Stimulated activated naive B cell treated with anti-CD40 and anti-IgM and Interleukin-4, amounts not matched to agents 10 μg/mL and 1 μg/mL and 100 μg/mL, for 72 hours (primary cell): ENCODE measurements at regions not wholly inside any gene's neighbourhood (a gene's known extent, or its start where the extent isn't known, plus 50 kb on each side); places are given as distances from the start of the nearest gene placed in this dataset.

Source experiments
- ATAC-seq, 2 donors: fragments of 150-1000 bp; cut with Tn5 transposase; replicated peaks; 2 replicates each; pipeline ENCODE4 v1.10.0; 2021; ENCODE audit warnings: moderate library complexity in 1 of 2
- DNase-seq: peaks from one replicate; pipeline ENCODE4 v3.0.0; 2021
- H3K27ac Mint-ChIP-seq: one replicate; pipeline ENCODE4 v1.8.0; 2022; ENCODE audit warnings: mild to moderate bottlenecking, mixed read lengths
- H3K27me3 Mint-ChIP-seq, 2 donors: one replicate each; pipeline ENCODE4 v1.8.0; 2022; ENCODE audit warnings: mixed read lengths in 2 of 2
- H3K36me3 Mint-ChIP-seq, 2 donors: one replicate each; pipeline ENCODE4 v1.8.0; 2022; ENCODE audit warnings: mixed read lengths in 2 of 2, mild to moderate bottlenecking in 1 of 2
- H3K4me1 Mint-ChIP-seq, 2 donors: one replicate each; pipeline ENCODE4 v1.8.0; 2022; ENCODE audit warnings: mixed read lengths in 2 of 2, mild to moderate bottlenecking in 1 of 2
- H3K4me3 Mint-ChIP-seq, 2 donors: one replicate each; pipeline ENCODE4 v1.8.0; 2022; ENCODE audit warnings: mild to moderate bottlenecking in 2 of 2, mixed read lengths in 2 of 2, moderate library complexity in 1 of 2
- H3K9me3 Mint-ChIP-seq, 2 donors: one replicate each; pipeline ENCODE4 v1.8.0; 2022; ENCODE audit warnings: mixed read lengths in 2 of 2, mild to moderate bottlenecking in 1 of 2

DNA sequence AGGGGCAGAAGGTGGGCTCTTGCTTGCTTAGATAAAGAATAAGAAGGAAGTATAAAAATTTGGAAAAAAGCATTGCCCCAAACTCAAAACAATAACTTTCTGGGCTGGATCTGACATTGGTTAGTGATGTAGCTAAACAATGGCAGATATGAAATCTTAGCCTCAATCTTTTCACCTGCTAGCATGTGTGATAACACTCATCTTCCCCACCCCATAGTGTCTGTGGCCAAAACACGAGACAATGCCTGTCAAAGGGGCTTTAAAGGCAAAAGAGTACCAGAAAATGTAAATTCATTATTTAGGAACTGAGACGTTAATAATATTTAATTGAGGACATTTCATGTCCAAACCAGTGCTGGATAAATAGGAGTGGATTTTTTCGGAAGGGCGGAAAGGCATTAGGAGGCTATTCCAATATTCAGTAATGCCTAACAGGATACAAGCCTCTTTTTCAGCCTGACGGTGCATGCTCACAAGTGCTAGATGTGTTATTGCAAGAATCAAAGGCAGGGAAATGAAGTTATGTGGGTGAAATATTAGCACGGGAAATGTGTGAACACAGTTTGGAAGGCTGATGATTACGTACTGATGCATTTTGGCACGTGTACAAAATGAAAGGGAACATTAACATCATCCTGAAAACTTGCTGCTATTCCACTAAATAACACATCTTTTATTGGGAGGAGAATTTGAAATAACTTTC lies 395.7 kb downstream of the GALR1 start:
- no peak overlapping the region for H3K27ac Mint-ChIP-seq
- H3K4me1 Mint-ChIP-seq = no peaks in the 10 kb centered on the region
- peaks cover 4 to 18% of the 10 kb centered on the region in 2 donors for H3K9me3 Mint-ChIP-seq
- no peak for DNase-seq
- H3K27me3 Mint-ChIP-seq = peaks cover under 1 to 13% of the 10 kb centered on the region in 2 donors
- H3K4me3 Mint-ChIP-seq = no peak overlapping the region
- peaks cover 0 to 2% of the 10 kb centered on the region in 2 donors for H3K36me3 Mint-ChIP-seq
- ATAC-seq = no peak

DNA sequence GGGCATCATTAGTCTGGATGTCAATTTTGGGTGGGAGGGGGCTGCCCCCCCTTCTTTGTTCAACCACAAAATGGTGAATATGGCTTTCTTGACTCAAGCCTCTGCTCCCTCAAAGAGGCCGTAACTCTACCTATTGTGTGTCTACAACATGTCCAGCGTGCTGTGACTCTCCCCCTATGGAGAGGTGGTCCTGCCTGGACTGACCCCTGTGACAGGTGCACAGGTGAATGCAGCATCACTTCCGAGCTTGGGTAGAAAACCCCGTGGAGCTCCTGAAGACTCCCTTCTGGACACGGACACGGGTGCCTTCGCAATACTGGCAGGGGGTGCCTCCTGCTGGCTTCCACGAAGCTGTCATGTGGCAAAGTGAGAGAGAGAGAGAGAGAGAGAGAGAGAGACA lies 397.8 kb downstream of the GALR1 start:
- H3K4me3 Mint-ChIP-seq = no peak overlapping the region
- ATAC-seq (no peak), DNase-seq (no peak)
- no peak overlapping the region for H3K27ac Mint-ChIP-seq
- peaks cover 7 to 18% of the 10 kb centered on the region in 2 donors for H3K9me3 Mint-ChIP-seq
- H3K4me1 Mint-ChIP-seq = peaks cover 3 to 5% of the 10 kb centered on the region in 2 donors
- peaks cover 0 to 2% of the 10 kb centered on the region in 2 donors for H3K36me3 Mint-ChIP-seq
- H3K27me3 Mint-ChIP-seq = peaks cover 13 to 26% of the 10 kb centered on the region in 2 donors

DNA sequence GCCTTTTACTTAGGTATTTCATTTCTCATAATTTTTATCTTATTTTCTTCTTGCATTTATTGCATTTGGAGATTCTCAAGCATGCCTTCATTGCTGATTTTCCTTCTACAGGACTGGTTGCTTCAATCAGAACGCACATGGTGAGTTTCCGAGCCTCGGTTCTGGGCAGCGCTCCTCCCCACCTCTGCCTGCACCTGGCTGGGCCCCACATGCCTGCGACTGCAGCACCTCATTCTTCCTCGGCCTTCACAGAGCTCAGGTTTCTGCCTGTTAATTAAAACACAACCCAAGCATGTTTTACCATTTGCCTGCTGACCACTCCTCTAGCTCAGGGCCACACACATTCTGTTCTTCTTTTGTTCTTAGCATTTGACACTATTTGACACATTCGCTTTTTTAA lies 398.8 kb downstream of the GALR1 start:
- Mint-ChIP-seq H3K4me3 (no peak overlapping the region), H3K36me3 (peaks cover 0 to 2% of the 10 kb centered on the region in 2 donors), H3K27ac (no peak overlapping the region), H3K4me1 (peaks cover 3 to 5% of the 10 kb centered on the region in 2 donors), H3K9me3 (peaks cover 7 to 18% of the 10 kb centered on the region in 2 donors), H3K27me3 (peaks cover 13 to 26% of the 10 kb centered on the region in 2 donors)
- no peak for ATAC-seq
- DNase-seq = no peak

DNA sequence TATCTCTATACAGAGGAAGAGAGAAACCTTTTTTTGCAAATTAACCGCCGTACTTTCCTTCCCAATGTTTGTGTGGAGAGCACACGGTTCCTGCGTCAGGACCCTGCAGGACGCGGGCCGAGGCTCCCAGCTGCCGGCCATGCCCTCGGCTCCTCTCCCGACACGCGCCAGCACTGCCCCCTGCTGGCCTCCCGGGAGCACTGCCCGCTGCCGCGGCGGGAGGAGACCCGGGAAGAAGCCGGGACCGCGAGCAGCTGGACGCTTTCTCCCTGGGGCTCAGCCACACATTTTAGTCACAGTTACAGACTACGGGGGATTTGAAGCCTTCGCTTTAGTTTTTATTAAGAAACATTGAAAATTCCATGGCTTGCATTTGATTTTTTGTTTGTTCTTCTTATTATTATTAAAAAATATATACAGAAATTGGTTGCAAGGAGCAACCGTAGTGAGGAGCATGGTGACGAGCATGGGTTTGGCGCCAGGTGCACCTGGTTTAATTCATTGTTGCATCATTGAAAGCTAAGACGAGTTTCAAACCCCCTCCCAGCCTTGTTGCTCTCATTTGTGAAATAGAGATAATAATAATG lies 401.2 kb downstream of the GALR1 start:
- ATAC-seq = peak; percentile 72 to 78
- Mint-ChIP-seq H3K9me3 (peaks cover 7 to 12% of the 10 kb centered on the region in 2 donors), H3K27me3 (peaks cover 23 to 31% of the 10 kb centered on the region in 2 donors), H3K27ac (no peak overlapping the region), H3K4me1 (peaks cover 3 to 5% of the 10 kb centered on the region in 2 donors), H3K4me3 (no peak overlapping the region), H3K36me3 (peaks cover 0 to 2% of the 10 kb centered on the region in 2 donors)
- peak; percentile 48 for DNase-seq

DNA sequence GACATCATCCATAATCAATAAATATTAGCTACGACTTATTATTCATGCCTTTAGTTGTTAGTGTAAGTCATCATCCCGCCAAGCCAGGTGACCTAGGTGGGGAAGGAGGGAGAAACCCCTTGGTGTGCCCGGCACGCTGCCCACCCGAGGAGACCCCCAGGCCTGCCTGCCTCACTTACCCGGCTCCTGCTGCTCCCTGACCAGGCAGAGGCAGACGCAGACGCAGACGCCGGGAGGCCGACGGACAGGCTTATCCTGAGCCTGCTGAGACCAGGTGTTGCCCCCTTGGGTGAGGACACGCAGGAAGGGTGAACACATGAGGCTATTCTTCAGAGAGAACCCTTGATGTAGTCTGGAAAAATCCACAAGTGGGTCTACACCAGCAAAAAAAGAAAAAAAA lies 401.8 kb downstream of the GALR1 start:
- DNase-seq (no peak), ATAC-seq (no peak)
- H3K27ac Mint-ChIP-seq = no peak overlapping the region
- peaks cover 4 to 7% of the 10 kb centered on the region in 2 donors for H3K9me3 Mint-ChIP-seq
- H3K36me3 Mint-ChIP-seq = no peaks in the 10 kb centered on the region
- peaks cover 23 to 26% of the 10 kb centered on the region in 2 donors for H3K27me3 Mint-ChIP-seq
- H3K4me1 Mint-ChIP-seq = peaks cover 3 to 5% of the 10 kb centered on the region in 2 donors
- H3K4me3 Mint-ChIP-seq = no peak overlapping the region

DNA sequence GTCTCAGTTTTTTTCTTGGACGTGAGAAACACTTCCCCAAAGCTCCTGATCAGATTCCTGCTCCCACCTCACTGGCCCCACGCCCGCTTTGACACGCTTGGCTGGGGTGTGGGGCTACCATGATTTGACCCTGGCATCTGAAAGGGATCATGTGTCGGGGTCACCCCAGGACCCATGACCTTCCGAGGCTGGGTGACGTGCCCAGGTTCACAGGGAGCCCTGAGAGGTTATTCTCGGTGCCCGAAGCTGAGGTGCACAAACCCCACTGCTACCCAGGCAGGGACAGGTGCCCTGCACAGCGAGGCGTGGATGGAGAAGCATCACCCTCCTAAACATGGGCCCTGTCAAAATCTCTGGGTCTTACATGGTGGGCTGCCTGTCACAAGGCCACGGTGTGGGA lies 404.1 kb downstream of the GALR1 start:
- H3K4me3 Mint-ChIP-seq = no peak overlapping the region
- DNase-seq (no peak), ATAC-seq (no peak)
- H3K27ac Mint-ChIP-seq = no peak overlapping the region
- peaks cover 21 to 23% of the 10 kb centered on the region in 2 donors for H3K27me3 Mint-ChIP-seq
- no peaks in the 10 kb centered on the region for H3K36me3 Mint-ChIP-seq
- H3K4me1 Mint-ChIP-seq = peaks cover 3 to 5% of the 10 kb centered on the region in 2 donors
- peaks cover 3 to 4% of the 10 kb centered on the region in 2 donors for H3K9me3 Mint-ChIP-seq

DNA sequence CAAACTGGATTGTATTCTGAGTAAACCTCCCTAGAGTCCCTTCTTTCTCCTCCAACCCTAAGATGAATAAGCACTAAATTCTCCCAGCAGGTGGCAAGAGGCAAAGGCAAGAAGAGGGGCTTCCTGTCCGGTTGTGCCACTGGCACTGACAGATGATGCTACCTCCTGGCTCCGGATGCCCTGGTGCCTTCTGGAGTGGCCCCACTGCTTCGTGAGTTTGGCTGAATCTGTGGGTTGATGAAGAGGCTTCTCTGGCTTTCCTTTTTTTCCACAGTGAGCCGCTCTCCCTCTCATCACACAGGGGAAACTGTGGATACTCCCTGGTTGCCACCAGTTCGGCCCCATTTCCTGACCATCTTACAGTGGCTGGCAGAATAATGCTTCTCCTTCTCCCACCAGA lies 404.7 kb downstream of the GALR1 start:
- no peak for DNase-seq
- Mint-ChIP-seq H3K9me3 (peaks cover 3 to 4% of the 10 kb centered on the region in 2 donors), H3K4me1 (peaks cover 3 to 5% of the 10 kb centered on the region in 2 donors), H3K27ac (no peak overlapping the region), H3K36me3 (no peaks in the 10 kb centered on the region), H3K27me3 (peaks cover 21 to 27% of the 10 kb centered on the region in 2 donors), H3K4me3 (no peak overlapping the region)
- ATAC-seq = no peak

DNA sequence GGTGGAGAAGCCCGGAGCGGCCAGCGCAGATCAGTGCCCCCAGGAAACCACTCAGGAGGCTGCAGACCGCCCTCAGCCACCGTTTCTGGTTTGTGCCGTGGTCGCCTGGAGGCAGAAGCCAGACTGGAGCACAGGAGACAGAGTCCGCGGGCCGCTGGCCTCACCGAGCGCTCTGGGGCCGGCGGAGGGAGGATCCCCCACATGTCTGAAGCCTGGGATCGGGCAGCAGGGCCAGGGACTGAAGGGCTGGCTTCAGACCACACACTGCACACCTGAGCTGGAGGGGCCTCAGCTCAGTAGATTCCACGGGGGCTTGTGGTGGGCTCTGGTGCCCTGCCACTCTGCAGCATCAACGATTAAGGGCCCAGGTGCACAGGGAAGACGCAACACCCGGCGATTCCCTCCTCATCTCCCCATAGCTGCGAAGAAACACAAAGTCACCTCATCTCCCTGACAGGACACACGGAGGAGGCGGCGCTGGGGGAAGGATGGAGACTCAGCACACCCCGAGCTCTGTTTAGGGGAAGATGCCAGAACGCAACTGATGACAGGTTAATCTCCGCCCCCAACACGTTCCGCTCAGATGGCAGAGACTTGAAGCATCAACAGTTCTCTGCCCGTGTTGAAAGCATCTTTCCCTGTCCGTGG lies 408.1 kb downstream of the GALR1 start:
- Mint-ChIP-seq H3K36me3 (no peaks in the 10 kb centered on the region), H3K4me3 (no peak overlapping the region), H3K27ac (no peak overlapping the region), H3K4me1 (no peaks in the 10 kb centered on the region), H3K27me3 (peaks cover 6 to 14% of the 10 kb centered on the region in 2 donors), H3K9me3 (no peaks in the 10 kb centered on the region)
- ATAC-seq (no peak), DNase-seq (no peak)

DNA sequence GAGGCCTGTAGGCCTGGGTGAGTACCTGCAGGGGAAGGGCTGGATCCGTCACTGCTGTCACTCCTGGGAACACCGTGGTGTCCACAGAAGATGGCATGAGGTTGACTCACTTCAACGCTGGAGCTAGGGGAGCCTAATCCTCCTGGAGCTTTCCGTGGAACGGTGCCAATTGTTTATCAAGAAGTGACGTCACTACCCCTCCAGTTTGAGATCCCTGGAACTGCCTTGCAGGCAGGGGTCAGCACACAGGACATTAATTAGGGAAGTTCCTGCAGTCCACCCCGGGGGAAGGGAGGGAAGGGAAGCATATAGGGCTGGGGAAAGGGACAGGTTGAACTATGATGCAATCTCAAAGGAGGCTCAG lies 408.6 kb downstream of the GALR1 start:
- H3K4me3 Mint-ChIP-seq = no peak overlapping the region

DNA sequence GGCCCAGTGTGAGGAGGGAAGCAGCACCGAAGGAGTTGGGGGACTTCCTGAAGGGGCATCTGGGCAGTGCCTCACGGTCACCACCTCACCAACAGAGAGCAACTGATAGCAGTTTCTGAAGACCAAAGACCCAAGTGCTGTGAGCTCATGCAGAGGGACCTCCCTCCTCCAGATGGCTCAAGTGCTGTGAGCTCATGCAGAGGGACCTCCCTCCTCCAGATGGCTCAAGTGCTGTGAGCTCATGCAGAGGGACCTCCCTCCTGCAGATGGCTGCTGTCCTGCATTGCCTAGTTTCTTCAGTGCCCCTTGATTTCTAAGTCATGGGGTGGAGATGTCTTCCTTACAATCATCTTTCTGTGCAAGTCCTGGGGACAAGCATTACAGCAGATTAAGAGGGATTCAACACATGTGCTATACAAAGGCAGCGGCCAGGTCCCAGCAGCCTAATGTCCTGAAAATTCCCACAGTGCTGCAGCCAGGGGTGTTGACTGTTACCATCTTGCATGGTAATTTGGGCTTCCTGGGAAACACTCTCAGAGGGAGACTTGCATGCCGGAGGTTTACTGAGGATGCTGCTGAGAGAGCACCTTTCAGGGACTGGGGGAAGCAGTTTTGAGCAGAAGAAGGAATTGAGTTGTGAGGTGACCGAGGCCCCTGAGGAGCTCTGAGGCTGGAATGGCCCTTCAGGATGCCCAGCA lies 409.3 kb downstream of the GALR1 start:
- Mint-ChIP-seq H3K27ac (no peak overlapping the region), H3K4me1 (no peaks in the 10 kb centered on the region), H3K27me3 (peaks cover 6 to 14% of the 10 kb centered on the region in 2 donors), H3K4me3 (no peak overlapping the region), H3K36me3 (no peaks in the 10 kb centered on the region), H3K9me3 (no peaks in the 10 kb centered on the region)
- DNase-seq (no peak), ATAC-seq (no peak)

More for the DNA sequence above, 408.6 kb downstream of the GALR1 start:
- ATAC-seq (no peak), DNase-seq (no peak)
- Mint-ChIP-seq H3K9me3 (no peaks in the 10 kb centered on the region), H3K4me1 (no peaks in the 10 kb centered on the region), H3K27me3 (peaks cover 6 to 14% of the 10 kb centered on the region in 2 donors), H3K36me3 (no peaks in the 10 kb centered on the region), H3K27ac (no peak overlapping the region)

DNA sequence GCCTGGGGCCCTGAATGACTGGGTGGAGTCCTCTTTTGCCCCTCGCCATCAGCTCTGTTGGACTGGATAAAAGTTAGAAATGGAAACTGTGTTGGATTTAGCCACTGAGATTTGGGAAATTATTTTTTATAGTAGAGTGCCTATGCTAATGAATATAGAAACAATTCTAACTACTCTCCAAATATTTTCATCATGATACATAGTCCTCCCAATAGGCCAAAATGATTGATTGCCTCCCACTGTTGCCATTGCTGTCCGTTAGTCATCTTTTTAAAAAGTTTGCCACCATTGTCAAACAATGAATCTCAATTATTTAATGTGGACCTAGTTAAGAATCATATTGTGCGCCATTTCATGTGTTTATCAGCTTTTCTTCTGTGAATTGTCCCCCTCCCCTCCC lies 417.0 kb downstream of the GALR1 start:
- DNase-seq (no peak), ATAC-seq (no peak)
- no peaks in the 10 kb centered on the region for H3K9me3 Mint-ChIP-seq
- H3K27ac Mint-ChIP-seq = no peak overlapping the region
- no peaks in the 10 kb centered on the region for H3K36me3 Mint-ChIP-seq
- no peaks in the 10 kb centered on the region for H3K4me1 Mint-ChIP-seq
- H3K4me3 Mint-ChIP-seq = no peak overlapping the region
- H3K27me3 Mint-ChIP-seq = peaks cover 0 to 7% of the 10 kb centered on the region in 2 donors

DNA sequence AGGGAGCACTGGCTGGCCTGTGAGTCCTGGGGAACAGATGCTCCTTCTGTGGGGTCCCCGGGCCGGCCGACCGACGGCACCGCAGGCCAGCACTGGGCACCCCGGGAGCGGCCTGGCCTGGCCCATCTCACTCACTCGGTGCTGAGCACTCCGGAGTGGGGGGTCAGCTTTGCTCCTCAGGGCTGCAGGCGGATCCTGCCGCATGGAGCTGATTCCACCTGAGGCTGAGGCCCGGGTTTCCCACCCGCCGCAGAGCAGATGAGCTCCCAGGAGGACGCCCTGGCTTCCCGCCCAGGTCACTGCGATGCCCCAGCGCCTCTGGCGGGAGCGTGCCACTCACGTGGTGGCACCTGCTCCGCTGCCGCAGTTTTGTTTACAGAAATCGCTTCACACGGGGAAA lies 418.6 kb downstream of the GALR1 start:
- Mint-ChIP-seq H3K9me3 (no peaks in the 10 kb centered on the region), H3K27me3 (peaks cover 0 to 7% of the 10 kb centered on the region in 2 donors), H3K36me3 (no peaks in the 10 kb centered on the region), H3K27ac (no peak overlapping the region), H3K4me1 (no peaks in the 10 kb centered on the region), H3K4me3 (no peak overlapping the region)
- ATAC-seq (no peak), DNase-seq (no peak)

DNA sequence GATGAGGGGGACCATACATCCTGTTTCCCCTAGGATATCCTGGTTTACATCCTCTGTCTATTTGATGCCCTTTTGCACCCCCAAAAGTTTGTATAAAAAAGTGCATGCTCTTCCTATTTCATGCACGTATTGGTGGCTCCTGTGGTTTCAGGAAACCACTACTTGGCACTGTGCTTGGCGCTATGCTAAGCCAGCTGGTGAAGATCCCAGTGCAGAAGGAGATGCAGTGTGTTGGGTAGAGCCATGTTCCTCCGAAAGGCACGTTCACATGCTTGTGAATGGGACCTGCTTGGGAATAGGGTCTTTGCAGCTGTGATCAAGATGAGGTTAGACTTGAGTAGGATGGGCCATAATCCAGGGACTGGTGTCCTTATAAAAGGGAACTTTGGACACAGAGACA lies 419.7 kb downstream of the GALR1 start:
- no peak for DNase-seq
- H3K27me3 Mint-ChIP-seq = peaks cover 5 to 7% of the 10 kb centered on the region in 2 donors
- H3K9me3 Mint-ChIP-seq = no peaks in the 10 kb centered on the region
- ATAC-seq = no peak
- H3K4me3 Mint-ChIP-seq = no peak overlapping the region
- H3K27ac Mint-ChIP-seq = no peak overlapping the region
- H3K4me1 Mint-ChIP-seq = no peaks in the 10 kb centered on the region
- H3K36me3 Mint-ChIP-seq = no peaks in the 10 kb centered on the region

DNA sequence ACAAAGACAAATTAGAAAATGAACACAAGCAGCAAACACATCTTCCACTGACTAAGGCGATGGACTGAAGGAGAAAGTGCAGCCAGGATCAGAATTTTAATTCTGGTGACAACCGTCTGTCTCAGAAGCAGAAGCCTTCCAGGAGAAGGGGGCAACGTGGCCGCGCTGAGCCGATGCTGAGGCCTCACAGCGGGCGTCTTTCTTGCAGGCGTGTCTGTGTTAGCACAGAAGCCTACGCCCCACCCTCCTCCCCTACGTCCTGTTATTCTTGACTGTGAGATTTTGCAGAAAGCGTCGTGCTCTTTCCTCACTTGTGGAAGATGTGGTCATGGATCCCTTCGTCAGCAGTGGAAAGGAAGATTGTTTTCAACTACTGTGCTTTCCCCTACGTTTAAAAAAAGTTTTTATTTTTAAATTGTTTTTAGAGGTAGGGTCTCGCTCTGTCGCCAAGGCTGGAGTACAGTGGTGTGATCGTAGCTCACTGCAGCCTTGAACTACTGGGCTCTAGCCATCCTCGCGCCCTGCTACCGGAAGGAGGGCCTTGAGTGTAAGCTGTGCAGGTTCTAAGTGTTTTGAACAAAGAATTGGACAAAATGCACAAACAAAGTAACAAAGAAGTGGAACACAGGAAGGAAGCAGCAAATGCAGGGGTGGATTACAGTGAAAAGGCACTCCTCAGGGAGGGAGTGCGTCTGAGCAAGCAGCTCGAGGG lies 422.0 kb downstream of the GALR1 start:
- H3K4me3 Mint-ChIP-seq = no peak overlapping the region
- no peaks in the 10 kb centered on the region for H3K4me1 Mint-ChIP-seq
- no peak for DNase-seq

More for the DNA sequence above, 422.0 kb downstream of the GALR1 start:
- Mint-ChIP-seq H3K27me3 (peaks cover 7 to 11% of the 10 kb centered on the region in 2 donors), H3K27ac (no peak overlapping the region), H3K9me3 (no peaks in the 10 kb centered on the region), H3K36me3 (no peaks in the 10 kb centered on the region)
- no peak for ATAC-seq
